ENCODE measurements at regions not wholly inside any gene's neighbourhood (a gene's known extent, or its start where the extent isn't known, plus 50 kb on each side); places are given as distances from the start of the nearest gene placed in this dataset.

GRCh38 chr4:137994853-137995252 is 247.3 kb downstream of the SLC7A11 start:
- H3K36me3 ChIP-seq (ENCODE audit: control insufficient read depth, insufficient read depth, low read length): no peaks in the 10 kb centered on the region
- H3K4me1 ChIP-seq (ENCODE audit: control insufficient read depth, insufficient read depth, low read length): no peaks in the 10 kb centered on the region
- H3K27ac ChIP-seq (ENCODE audit: low read depth, low read length): no peak overlapping the region
- H3K9ac ChIP-seq (ENCODE audit: low read depth, low read length): no peak overlapping the region
- no peaks in the 10 kb centered on the region for H3K9me3 ChIP-seq (ENCODE audit: control insufficient read depth, insufficient read depth, low read length)
- H3K4me3 ChIP-seq (ENCODE audit: low read depth, low read length): no peak overlapping the region
- H3K27me3 ChIP-seq (ENCODE audit: control insufficient read depth, insufficient read depth, low read length): no peaks in the 10 kb centered on the region

GRCh38 chr4:137993232-137993631 is 248.9 kb downstream of the SLC7A11 start:
- Histone ChIP-seq H3K27ac (ENCODE audit: low read depth, low read length) (no peak overlapping the region), H3K4me3 (ENCODE audit: low read depth, low read length) (no peak overlapping the region), H3K4me1 (ENCODE audit: control insufficient read depth, insufficient read depth, low read length) (no peaks in the 10 kb centered on the region), H3K9ac (ENCODE audit: low read depth, low read length) (no peak overlapping the region), H3K36me3 (ENCODE audit: control insufficient read depth, insufficient read depth, low read length) (no peaks in the 10 kb centered on the region), H3K9me3 (ENCODE audit: control insufficient read depth, insufficient read depth, low read length) (no peaks in the 10 kb centered on the region), H3K27me3 (ENCODE audit: control insufficient read depth, insufficient read depth, low read length) (no peaks in the 10 kb centered on the region)

GRCh38 chr4:137981277-137981676 is 260.9 kb downstream of the SLC7A11 start:
- no peaks in the 10 kb centered on the region for H3K9me3 ChIP-seq (ENCODE audit: control insufficient read depth, insufficient read depth, low read length)
- no peak overlapping the region for H3K4me3 ChIP-seq (ENCODE audit: low read depth, low read length)
- H3K27ac ChIP-seq (ENCODE audit: low read depth, low read length): no peak overlapping the region
- no peaks in the 10 kb centered on the region for H3K4me1 ChIP-seq (ENCODE audit: control insufficient read depth, insufficient read depth, low read length)
- no peak overlapping the region for H3K9ac ChIP-seq (ENCODE audit: low read depth, low read length)
- H3K36me3 ChIP-seq (ENCODE audit: control insufficient read depth, insufficient read depth, low read length): no peaks in the 10 kb centered on the region
- no peaks in the 10 kb centered on the region for H3K27me3 ChIP-seq (ENCODE audit: control insufficient read depth, insufficient read depth, low read length)

- Histone ChIP-seq H3K9me3 (ENCODE audit: control insufficient read depth, insufficient read depth, low read length) (no peaks in the 10 kb centered on the region), H3K27me3 (ENCODE audit: control insufficient read depth, insufficient read depth, low read length) (no peaks in the 10 kb centered on the region), H3K9ac (ENCODE audit: low read depth, low read length) (no peak overlapping the region), H3K27ac (ENCODE audit: low read depth, low read length) (no peak overlapping the region), H3K4me1 (ENCODE audit: control insufficient read depth, insufficient read depth, low read length) (no peaks in the 10 kb centered on the region), H3K36me3 (ENCODE audit: control insufficient read depth, insufficient read depth, low read length) (no peaks in the 10 kb centered on the region), H3K4me3 (ENCODE audit: low read depth, low read length) (no peak overlapping the region)
Observed at GRCh38 chr4:137980641-137981040, 261.5 kb downstream of the SLC7A11 start.

GRCh38 chr4:137979938-137980337 is 262.2 kb downstream of the SLC7A11 start:
- no peak overlapping the region for H3K27ac ChIP-seq (ENCODE audit: low read depth, low read length)
- H3K27me3 ChIP-seq (ENCODE audit: control insufficient read depth, insufficient read depth, low read length): no peaks in the 10 kb centered on the region
- H3K4me1 ChIP-seq (ENCODE audit: control insufficient read depth, insufficient read depth, low read length): no peaks in the 10 kb centered on the region
- H3K4me3 ChIP-seq (ENCODE audit: low read depth, low read length): no peak overlapping the region
- H3K9me3 ChIP-seq (ENCODE audit: control insufficient read depth, insufficient read depth, low read length): no peaks in the 10 kb centered on the region
- no peak overlapping the region for H3K9ac ChIP-seq (ENCODE audit: low read depth, low read length)
- no peaks in the 10 kb centered on the region for H3K36me3 ChIP-seq (ENCODE audit: control insufficient read depth, insufficient read depth, low read length)

- Histone ChIP-seq H3K4me1 (ENCODE audit: control insufficient read depth, insufficient read depth, low read length) (no peaks in the 10 kb centered on the region), H3K36me3 (ENCODE audit: control insufficient read depth, insufficient read depth, low read length) (no peaks in the 10 kb centered on the region), H3K27me3 (ENCODE audit: control insufficient read depth, insufficient read depth, low read length) (no peaks in the 10 kb centered on the region), H3K27ac (ENCODE audit: low read depth, low read length) (no peak overlapping the region), H3K4me3 (ENCODE audit: low read depth, low read length) (no peak overlapping the region), H3K9ac (ENCODE audit: low read depth, low read length) (no peak overlapping the region), H3K9me3 (ENCODE audit: control insufficient read depth, insufficient read depth, low read length) (no peaks in the 10 kb centered on the region)
Observed at GRCh38 chr4:137968956-137969678, 273.0 kb downstream of the SLC7A11 start.

GRCh38 chr4:137967480-137968190 is 274.5 kb downstream of the SLC7A11 start:
- no peaks in the 10 kb centered on the region for H3K4me1 ChIP-seq (ENCODE audit: control insufficient read depth, insufficient read depth, low read length)
- no peaks in the 10 kb centered on the region for H3K9me3 ChIP-seq (ENCODE audit: control insufficient read depth, insufficient read depth, low read length)
- H3K36me3 ChIP-seq (ENCODE audit: control insufficient read depth, insufficient read depth, low read length): no peaks in the 10 kb centered on the region
- no peak overlapping the region for H3K4me3 ChIP-seq (ENCODE audit: low read depth, low read length)
- no peaks in the 10 kb centered on the region for H3K27me3 ChIP-seq (ENCODE audit: control insufficient read depth, insufficient read depth, low read length)
- H3K27ac ChIP-seq (ENCODE audit: low read depth, low read length): no peak overlapping the region
- no peak overlapping the region for H3K9ac ChIP-seq (ENCODE audit: low read depth, low read length)

GRCh38 chr4:137966504-137966903 is 275.6 kb downstream of the SLC7A11 start:
- H3K36me3 ChIP-seq (ENCODE audit: control insufficient read depth, insufficient read depth, low read length): no peaks in the 10 kb centered on the region
- no peaks in the 10 kb centered on the region for H3K4me1 ChIP-seq (ENCODE audit: control insufficient read depth, insufficient read depth, low read length)
- no peaks in the 10 kb centered on the region for H3K9me3 ChIP-seq (ENCODE audit: control insufficient read depth, insufficient read depth, low read length)
- no peaks in the 10 kb centered on the region for H3K27me3 ChIP-seq (ENCODE audit: control insufficient read depth, insufficient read depth, low read length)
- no peak overlapping the region for H3K9ac ChIP-seq (ENCODE audit: low read depth, low read length)
- H3K27ac ChIP-seq (ENCODE audit: low read depth, low read length): no peak overlapping the region
- no peak overlapping the region for H3K4me3 ChIP-seq (ENCODE audit: low read depth, low read length)

GRCh38 chr4:137961051-137961438 is 281.1 kb downstream of the SLC7A11 start:
- Histone ChIP-seq H3K36me3 (ENCODE audit: control insufficient read depth, insufficient read depth, low read length) (no peaks in the 10 kb centered on the region), H3K9me3 (ENCODE audit: control insufficient read depth, insufficient read depth, low read length) (no peaks in the 10 kb centered on the region), H3K4me1 (ENCODE audit: control insufficient read depth, insufficient read depth, low read length) (no peaks in the 10 kb centered on the region), H3K27ac (ENCODE audit: low read depth, low read length) (no peak overlapping the region), H3K9ac (ENCODE audit: low read depth, low read length) (no peak overlapping the region), H3K4me3 (ENCODE audit: low read depth, low read length) (no peak overlapping the region), H3K27me3 (ENCODE audit: control insufficient read depth, insufficient read depth, low read length) (no peaks in the 10 kb centered on the region)

GRCh38 chr4:137960371-137961050 is 281.6 kb downstream of the SLC7A11 start:
- Histone ChIP-seq H3K27me3 (ENCODE audit: control insufficient read depth, insufficient read depth, low read length) (no peaks in the 10 kb centered on the region), H3K9ac (ENCODE audit: low read depth, low read length) (no peak overlapping the region), H3K36me3 (ENCODE audit: control insufficient read depth, insufficient read depth, low read length) (no peaks in the 10 kb centered on the region), H3K27ac (ENCODE audit: low read depth, low read length) (no peak overlapping the region), H3K4me3 (ENCODE audit: low read depth, low read length) (no peak overlapping the region), H3K9me3 (ENCODE audit: control insufficient read depth, insufficient read depth, low read length) (no peaks in the 10 kb centered on the region), H3K4me1 (ENCODE audit: control insufficient read depth, insufficient read depth, low read length) (no peaks in the 10 kb centered on the region)

- H3K9ac ChIP-seq (ENCODE audit: low read depth, low read length): no peak overlapping the region
- H3K27me3 ChIP-seq (ENCODE audit: control insufficient read depth, insufficient read depth, low read length): no peaks in the 10 kb centered on the region
- H3K9me3 ChIP-seq (ENCODE audit: control insufficient read depth, insufficient read depth, low read length): no peaks in the 10 kb centered on the region
- H3K27ac ChIP-seq (ENCODE audit: low read depth, low read length): no peak overlapping the region
- no peaks in the 10 kb centered on the region for H3K4me1 ChIP-seq (ENCODE audit: control insufficient read depth, insufficient read depth, low read length)
- no peak overlapping the region for H3K4me3 ChIP-seq (ENCODE audit: low read depth, low read length)
- H3K36me3 ChIP-seq (ENCODE audit: control insufficient read depth, insufficient read depth, low read length): no peaks in the 10 kb centered on the region
Observed at GRCh38 chr4:137957806-137958205, 284.3 kb downstream of the SLC7A11 start.
